Mesothelial cell of epicardium (in vitro differentiated cells): ENCODE measurements at regions not wholly inside any gene's neighbourhood (a gene's known extent, or its start where the extent isn't known, plus 50 kb on each side); places are given as distances from the start of the nearest gene placed in this dataset.

Experiments used
- DNase-seq, 2 experiments: peaks; one replicate each; pipeline ENCODE4 v3.0.0; 2021; ENCODE audit warnings: low spot score in 2 of 2; ENCODE audit not compliant: unreplicated experiment in 2 of 2
- H3K27ac Mint-ChIP-seq: 2 replicates; pipeline ENCODE4 v1.8.0; 2021; ENCODE audit warnings: mixed read lengths
- H3K27me3 Mint-ChIP-seq: 2 replicates; pipeline ENCODE4 v1.8.0; 2021; ENCODE audit warnings: low read depth, mixed read lengths
- H3K36me3 Mint-ChIP-seq: 2 replicates; pipeline ENCODE4 v1.8.0; 2021; ENCODE audit warnings: mixed read lengths
- H3K4me1 Mint-ChIP-seq: 2 replicates; pipeline ENCODE4 v1.8.0; 2021; ENCODE audit warnings: mixed read lengths
- H3K4me3 Mint-ChIP-seq: 2 replicates; pipeline ENCODE4 v1.8.0; 2021; ENCODE audit warnings: mild to moderate bottlenecking, moderate library complexity, mixed read lengths
- H3K9me3 Mint-ChIP-seq: 2 replicates; pipeline ENCODE4 v1.8.0; 2021; ENCODE audit warnings: mixed read lengths
- TF ChIP-seq, protein P1 (sequence below): fragments of 200-600 bp; sonication (generic); IDR thresholded peaks from one replicate; pipeline ENCODE4 v1.5.0; 2021; ENCODE audit warnings: antibody characterized with exemption; ENCODE audit not compliant: unreplicated experiment

DNA sequence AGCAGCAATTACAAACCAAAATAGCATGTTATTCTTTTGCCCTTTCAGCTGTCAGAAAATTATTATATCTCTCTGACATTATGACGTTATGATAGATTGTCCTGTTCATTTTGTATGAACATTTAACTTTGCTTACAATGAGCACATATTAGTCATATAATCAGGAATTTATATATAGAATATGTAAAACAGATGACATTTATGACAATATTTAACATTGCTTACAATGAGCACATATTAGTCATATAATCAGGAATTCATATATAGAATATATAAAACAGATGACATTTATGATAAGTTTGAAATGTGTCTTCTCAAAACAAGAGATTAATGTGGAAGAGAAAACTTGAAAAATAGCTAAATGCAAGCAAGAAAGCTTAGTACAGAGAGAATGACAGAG, 1180.2 kb downstream of the CDH12 start:
- no peak for DNase-seq
- Mint-ChIP-seq H3K9me3 (no peaks in the 10 kb centered on the region), H3K36me3 (no peaks in the 10 kb centered on the region), H3K27ac (no peak overlapping the region), H3K4me3 (no peak overlapping the region), H3K27me3 (no peaks in the 10 kb centered on the region), H3K4me1 (peaks cover 2% of the 10 kb centered on the region)
- TF ChIP-seq, protein P1, sequence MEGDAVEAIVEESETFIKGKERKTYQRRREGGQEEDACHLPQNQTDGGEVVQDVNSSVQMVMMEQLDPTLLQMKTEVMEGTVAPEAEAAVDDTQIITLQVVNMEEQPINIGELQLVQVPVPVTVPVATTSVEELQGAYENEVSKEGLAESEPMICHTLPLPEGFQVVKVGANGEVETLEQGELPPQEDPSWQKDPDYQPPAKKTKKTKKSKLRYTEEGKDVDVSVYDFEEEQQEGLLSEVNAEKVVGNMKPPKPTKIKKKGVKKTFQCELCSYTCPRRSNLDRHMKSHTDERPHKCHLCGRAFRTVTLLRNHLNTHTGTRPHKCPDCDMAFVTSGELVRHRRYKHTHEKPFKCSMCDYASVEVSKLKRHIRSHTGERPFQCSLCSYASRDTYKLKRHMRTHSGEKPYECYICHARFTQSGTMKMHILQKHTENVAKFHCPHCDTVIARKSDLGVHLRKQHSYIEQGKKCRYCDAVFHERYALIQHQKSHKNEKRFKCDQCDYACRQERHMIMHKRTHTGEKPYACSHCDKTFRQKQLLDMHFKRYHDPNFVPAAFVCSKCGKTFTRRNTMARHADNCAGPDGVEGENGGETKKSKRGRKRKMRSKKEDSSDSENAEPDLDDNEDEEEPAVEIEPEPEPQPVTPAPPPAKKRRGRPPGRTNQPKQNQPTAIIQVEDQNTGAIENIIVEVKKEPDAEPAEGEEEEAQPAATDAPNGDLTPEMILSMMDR, result no peak

DNA sequence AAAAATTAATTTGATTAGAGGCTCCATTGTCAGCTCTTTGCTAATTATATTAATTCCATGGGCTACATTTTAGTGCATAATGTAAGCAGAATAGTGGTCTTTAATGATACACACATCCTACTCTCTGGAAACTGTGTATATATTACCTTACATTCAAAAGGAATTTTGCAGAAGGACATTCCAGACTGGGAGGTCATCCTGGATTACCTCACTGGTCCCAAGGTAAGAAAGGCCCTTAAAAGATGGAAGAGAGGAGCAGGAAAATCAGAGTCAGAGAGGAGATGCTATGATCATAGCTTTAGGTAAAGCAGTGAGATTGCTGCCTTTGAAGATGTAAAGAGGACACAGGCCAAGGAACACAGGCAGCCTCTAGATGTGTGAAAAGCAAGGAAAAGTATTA, 1180.8 kb downstream of the CDH12 start:
- Mint-ChIP-seq H3K4me3 (no peak overlapping the region), H3K27ac (no peak overlapping the region), H3K9me3 (no peaks in the 10 kb centered on the region), H3K4me1 (peaks cover 2% of the 10 kb centered on the region), H3K36me3 (no peaks in the 10 kb centered on the region), H3K27me3 (no peaks in the 10 kb centered on the region)
- DNase-seq, result no peak
- TF ChIP-seq, protein P1, result no peak

DNA sequence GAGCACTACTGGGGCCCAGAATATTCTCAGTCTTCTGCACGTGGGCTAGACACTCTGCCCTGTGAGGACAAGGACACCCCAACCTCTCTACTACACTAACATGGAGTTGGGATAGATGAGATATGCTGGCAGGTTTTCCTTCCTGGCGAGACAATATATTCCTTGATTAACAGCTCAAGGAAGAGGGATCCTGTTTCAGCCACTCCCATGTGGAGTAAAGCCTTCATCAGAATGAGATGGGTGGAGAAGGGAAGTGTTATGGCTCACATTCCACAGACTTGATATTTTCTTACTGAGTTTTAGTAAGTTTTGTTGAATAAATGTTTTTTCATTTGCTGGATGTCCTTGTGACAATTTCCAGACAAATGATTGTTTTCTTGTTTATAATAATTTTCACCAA, 1187.6 kb downstream of the CDH12 start:
- Mint-ChIP-seq H3K36me3 (peaks cover 4% of the 10 kb centered on the region), H3K27ac (no peak overlapping the region), H3K9me3 (peaks cover 26% of the 10 kb centered on the region), H3K27me3 (no peaks in the 10 kb centered on the region), H3K4me3 (no peak overlapping the region), H3K4me1 (no peaks in the 10 kb centered on the region)
- DNase-seq, result no peak
- TF ChIP-seq, protein P1, result no peak

DNA sequence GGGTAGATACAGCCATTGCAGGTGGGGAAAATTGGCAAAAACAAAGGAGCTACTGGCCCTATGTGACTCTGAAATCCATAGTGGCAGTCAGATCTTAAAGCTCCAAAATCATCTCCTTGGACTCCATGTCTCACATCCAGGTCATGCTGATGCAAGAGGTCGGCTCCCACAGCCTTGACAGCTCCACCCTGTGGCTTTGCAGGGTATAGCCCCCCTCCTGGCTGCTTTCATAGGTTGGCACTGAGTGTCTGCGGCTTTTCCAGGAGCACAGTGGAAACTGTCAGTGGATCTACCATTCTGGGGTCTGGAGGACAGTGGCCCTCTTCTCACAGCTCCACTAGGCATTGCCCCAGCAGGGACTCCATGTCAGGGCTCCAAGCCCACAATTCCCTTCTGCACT, 1190.1 kb downstream of the CDH12 start:
- DNase-seq, result no peak
- H3K27ac Mint-ChIP-seq, result no peak overlapping the region
- H3K9me3 Mint-ChIP-seq, result peaks cover 26% of the 10 kb centered on the region
- TF ChIP-seq, protein P1, result no peak
- H3K36me3 Mint-ChIP-seq, result peaks cover 4% of the 10 kb centered on the region
- H3K4me3 Mint-ChIP-seq, result no peak overlapping the region
- no peaks in the 10 kb centered on the region for H3K4me1 Mint-ChIP-seq
- H3K27me3 Mint-ChIP-seq, result no peaks in the 10 kb centered on the region

DNA sequence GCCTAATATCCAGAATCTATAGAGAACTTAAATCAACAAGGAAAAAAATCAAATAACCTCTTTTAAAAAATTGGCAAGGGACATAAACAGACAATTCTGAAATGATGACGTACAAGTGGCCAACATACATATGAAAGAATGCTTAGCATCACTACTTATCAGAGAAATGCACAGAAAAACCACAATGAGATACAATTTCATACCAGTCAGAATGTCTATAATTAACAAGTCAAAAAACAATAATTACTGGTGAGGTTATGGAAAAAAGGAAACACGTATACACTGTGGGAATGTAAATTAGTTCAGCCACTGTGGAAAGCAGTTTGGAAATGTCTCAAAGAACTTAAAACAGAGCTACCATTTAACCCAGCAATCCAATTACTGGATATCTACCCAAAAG, 1192.0 kb downstream of the CDH12 start:
- peaks cover 26% of the 10 kb centered on the region for H3K9me3 Mint-ChIP-seq

More for the DNA sequence above, 1192.0 kb downstream of the CDH12 start:
- Mint-ChIP-seq H3K27ac (no peak overlapping the region), H3K4me1 (no peaks in the 10 kb centered on the region), H3K36me3 (peaks cover 4% of the 10 kb centered on the region), H3K27me3 (no peaks in the 10 kb centered on the region), H3K4me3 (no peak overlapping the region)
- TF ChIP-seq, protein P1, result no peak
- no peak for DNase-seq
